ENCODE measurements at regions not wholly inside any gene's neighbourhood (a gene's known extent, or its start where the extent isn't known, plus 50 kb on each side); places are given as distances from the start of the nearest gene placed in this dataset.

- H3K36me3 ChIP-seq: no peaks in the 10 kb centered on the region
- 77 to 81% methylated on average over 7 of the region's 7 CpGs for WGBS, 2 donors
- H3K4me3 ChIP-seq: no peak overlapping the region
- H3K27me3 ChIP-seq: no peaks in the 10 kb centered on the region
- TF ChIP-seq, protein P1, sequence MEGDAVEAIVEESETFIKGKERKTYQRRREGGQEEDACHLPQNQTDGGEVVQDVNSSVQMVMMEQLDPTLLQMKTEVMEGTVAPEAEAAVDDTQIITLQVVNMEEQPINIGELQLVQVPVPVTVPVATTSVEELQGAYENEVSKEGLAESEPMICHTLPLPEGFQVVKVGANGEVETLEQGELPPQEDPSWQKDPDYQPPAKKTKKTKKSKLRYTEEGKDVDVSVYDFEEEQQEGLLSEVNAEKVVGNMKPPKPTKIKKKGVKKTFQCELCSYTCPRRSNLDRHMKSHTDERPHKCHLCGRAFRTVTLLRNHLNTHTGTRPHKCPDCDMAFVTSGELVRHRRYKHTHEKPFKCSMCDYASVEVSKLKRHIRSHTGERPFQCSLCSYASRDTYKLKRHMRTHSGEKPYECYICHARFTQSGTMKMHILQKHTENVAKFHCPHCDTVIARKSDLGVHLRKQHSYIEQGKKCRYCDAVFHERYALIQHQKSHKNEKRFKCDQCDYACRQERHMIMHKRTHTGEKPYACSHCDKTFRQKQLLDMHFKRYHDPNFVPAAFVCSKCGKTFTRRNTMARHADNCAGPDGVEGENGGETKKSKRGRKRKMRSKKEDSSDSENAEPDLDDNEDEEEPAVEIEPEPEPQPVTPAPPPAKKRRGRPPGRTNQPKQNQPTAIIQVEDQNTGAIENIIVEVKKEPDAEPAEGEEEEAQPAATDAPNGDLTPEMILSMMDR (IDR thresholded peaks at IDR 0.05): no peak
- TF ChIP-seq POLR2A (IDR thresholded peaks at IDR 0.05) (no peak), POLR2AphosphoS5 (IDR thresholded peaks at IDR 0.05) (no peak), EP300 (IDR thresholded peaks at IDR 0.05) (no peak)
- DNase-seq: peak; percentile 73
- intact Hi-C loops (cut with DNase I): no loop called here
- H3K9me3 ChIP-seq: no peaks in the 10 kb centered on the region
- no peak overlapping the region for H3K27ac ChIP-seq
- H3K4me1 ChIP-seq: no peaks in the 10 kb centered on the region
Observed at GRCh38 chr10:93160829-93161228, 87.1 kb downstream of the CYP26A1 start.

GRCh38 chr10:93165367-93165766 is 91.7 kb downstream of the CYP26A1 start:
- Histone ChIP-seq H3K36me3 (no peaks in the 10 kb centered on the region), H3K4me3 (no peak overlapping the region), H3K9me3 (no peaks in the 10 kb centered on the region), H3K27me3 (no peaks in the 10 kb centered on the region), H3K27ac (no peak overlapping the region), H3K4me1 (no peaks in the 10 kb centered on the region)
- 89 to 91% methylated on average over 4 of the region's 4 CpGs for WGBS, 2 donors
- no peak for DNase-seq
- intact Hi-C loops (cut with DNase I): no loop called here
- TF ChIP-seq EP300 (IDR thresholded peaks at IDR 0.05): no peak
- TF ChIP-seq POLR2A (IDR thresholded peaks at IDR 0.05): no peak
- TF ChIP-seq POLR2AphosphoS5 (IDR thresholded peaks at IDR 0.05): no peak
- TF ChIP-seq, protein P1 (IDR thresholded peaks at IDR 0.05): no peak

DNA sequence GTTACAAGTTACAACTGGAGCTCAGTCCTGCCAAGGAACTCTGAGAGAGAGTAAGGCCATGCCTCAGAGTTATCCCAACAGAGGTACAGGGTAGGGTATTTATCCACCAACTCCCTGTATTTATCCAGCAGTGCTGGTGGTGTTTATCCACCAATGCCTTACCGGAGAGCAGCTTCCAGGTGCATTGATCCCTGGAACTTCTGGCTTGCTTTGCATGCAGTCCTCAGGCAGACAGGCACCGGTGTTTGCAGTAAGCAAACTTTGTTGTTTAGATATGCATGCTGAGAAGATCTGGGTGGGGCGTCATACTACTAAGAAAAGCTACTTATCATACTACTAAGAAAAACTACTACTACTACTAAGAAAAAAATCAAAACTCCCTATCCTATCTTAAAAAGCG is 92.4 kb downstream of the CYP26A1 start:
- WGBS, 2 donors: 32 to 68% methylated on average over 4 of the region's 4 CpGs
- Histone ChIP-seq H3K4me3 (no peak overlapping the region), H3K27me3 (no peaks in the 10 kb centered on the region), H3K9me3 (peaks cover 0 to 2% (median 0%) of the 10 kb centered on the region in 4 donors), H3K4me1 (no peaks in the 10 kb centered on the region), H3K36me3 (no peaks in the 10 kb centered on the region), H3K27ac (no peak overlapping the region)
- intact Hi-C loops (cut with DNase I): no loop called here
- no peak for DNase-seq
- TF ChIP-seq POLR2A (IDR thresholded peaks at IDR 0.05): no peak
- TF ChIP-seq POLR2AphosphoS5 (IDR thresholded peaks at IDR 0.05): no peak
- TF ChIP-seq, protein P1 (IDR thresholded peaks at IDR 0.05): no peak
- TF ChIP-seq EP300 (IDR thresholded peaks at IDR 0.05): no peak

GRCh38 chr10:93171837-93172236 is 98.1 kb downstream of the CYP26A1 start:
- no peaks in the 10 kb centered on the region for H3K36me3 ChIP-seq
- H3K4me3 ChIP-seq: no peak overlapping the region
- H3K27ac ChIP-seq: no peak overlapping the region
- TF ChIP-seq POLR2AphosphoS5 (IDR thresholded peaks at IDR 0.05): no peak
- TF ChIP-seq POLR2A (IDR thresholded peaks at IDR 0.05): no peak
- TF ChIP-seq, protein P1 (IDR thresholded peaks at IDR 0.05): no peak
- no peak for TF ChIP-seq EP300 (IDR thresholded peaks at IDR 0.05)
- H3K9me3 ChIP-seq: peaks cover 0 to 5% (median 0%) of the 10 kb centered on the region in 4 donors
- H3K4me1 ChIP-seq: no peaks in the 10 kb centered on the region
- no peaks in the 10 kb centered on the region for H3K27me3 ChIP-seq
- no peak for DNase-seq
- intact Hi-C loops (cut with DNase I): no loop called here

Data from sigmoid colon (tissue), 6 donors.